ENCODE measurements at regions not wholly inside any gene's neighbourhood (a gene's known extent, or its start where the extent isn't known, plus 50 kb on each side); places are given as distances from the start of the nearest gene placed in this dataset.
"Not testable (repeated sequence)": the region's sequence is repeated elsewhere in the genome, so short reads cannot be mapped to it uniquely, and the experiment has no call there.

DNA sequence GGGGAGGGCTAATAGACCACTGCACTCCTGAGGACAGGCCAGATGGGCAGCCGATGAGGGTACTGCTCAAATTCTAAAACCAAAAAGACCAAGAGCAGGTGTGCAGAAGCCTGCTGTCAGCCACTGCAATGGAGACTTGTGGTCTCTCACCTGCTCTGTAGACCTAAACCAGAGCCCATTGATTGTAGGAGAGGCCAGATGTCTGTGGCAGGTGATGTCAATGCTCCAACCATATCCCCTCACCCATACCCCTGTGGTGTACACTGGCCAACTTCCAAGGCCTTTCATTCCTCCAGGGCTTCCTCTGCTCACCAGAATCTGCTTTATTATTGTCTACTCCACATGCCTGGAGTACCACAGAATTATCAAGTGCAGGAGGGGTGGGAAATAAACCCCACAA is 116.9 kb upstream of the CHST15 start:
- no peak for ATAC-seq

DNA sequence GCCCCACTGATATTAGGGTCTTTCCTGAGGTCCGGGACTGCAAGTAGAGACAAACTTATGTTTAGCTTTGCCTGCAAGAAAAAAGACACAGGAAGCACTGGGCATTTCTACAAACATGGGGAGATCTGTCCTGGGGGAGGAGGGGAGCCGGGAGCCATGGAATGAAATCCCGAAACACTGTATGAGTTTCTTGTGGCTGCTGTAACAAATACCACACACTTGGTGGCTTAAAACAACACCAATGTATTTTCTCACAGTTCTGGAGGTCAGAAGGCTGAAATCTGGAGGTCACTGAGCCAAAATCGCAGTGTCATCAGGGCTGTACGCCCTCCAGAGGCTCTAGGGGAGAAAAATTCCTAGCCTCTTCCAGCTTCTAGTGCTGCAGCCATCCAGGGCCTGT is 114.0 kb upstream of the CHST15 start:
- ATAC-seq, result no peak

DNA sequence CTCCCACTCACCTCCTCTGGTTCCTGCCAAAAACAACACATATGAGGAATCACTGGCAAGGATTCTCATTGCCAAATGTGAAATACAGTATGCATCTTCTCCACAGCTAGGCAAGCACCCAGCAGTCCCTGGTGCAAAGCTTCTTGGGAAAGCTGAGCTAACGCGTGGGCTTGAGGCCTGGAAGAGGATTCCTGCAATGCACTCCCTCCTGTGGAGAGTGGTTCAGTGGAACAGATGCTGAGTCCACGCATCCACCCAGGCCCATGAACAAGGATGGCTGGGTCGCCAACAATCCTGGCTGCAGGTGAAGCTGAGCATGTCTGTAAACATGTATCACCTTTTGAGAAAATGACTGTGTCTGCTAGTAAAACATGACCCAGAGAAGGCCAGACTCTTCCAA is 113.2 kb upstream of the CHST15 start:
- ATAC-seq, result no peak

DNA sequence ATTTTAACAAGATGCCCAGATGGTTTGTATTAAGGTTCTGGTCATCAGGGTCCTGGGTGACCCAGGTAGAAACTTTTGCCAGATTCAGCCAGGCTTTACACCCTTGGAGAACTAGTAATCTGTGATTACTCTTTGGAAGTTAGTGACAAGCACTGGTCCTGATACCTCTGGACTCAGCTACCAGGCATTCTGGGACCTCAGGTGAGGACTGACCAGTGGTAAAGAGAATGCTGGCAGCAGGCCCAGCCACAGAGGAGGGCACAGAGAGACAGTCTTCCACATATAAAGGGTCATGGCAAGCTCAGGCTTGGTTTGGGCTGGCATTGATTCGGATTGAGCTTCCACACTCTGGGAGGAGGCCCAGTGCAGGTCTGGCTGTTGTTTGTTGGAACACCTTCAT is 112.0 kb upstream of the CHST15 start:
- no peak for ATAC-seq

DNA sequence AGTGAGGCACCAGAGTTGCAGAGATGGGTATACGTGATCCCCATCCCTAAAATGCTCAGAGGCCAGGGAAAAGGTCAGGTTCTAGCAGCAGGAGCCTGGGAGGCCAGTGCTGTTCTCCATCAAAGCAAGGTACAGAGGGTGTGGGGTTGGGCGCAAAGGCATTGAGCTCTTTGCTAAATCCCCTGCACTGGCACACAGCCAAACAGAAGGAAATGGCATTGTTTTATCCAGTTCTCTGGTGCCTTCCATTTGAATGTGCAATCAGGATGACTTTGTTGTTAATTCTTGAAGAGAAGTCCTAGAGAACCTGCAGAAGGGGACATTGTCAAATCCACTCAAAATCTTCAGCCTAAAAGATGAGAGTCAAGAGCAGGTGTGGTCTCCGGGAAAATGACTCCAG is 111.3 kb upstream of the CHST15 start:
- ATAC-seq, result no peak

DNA sequence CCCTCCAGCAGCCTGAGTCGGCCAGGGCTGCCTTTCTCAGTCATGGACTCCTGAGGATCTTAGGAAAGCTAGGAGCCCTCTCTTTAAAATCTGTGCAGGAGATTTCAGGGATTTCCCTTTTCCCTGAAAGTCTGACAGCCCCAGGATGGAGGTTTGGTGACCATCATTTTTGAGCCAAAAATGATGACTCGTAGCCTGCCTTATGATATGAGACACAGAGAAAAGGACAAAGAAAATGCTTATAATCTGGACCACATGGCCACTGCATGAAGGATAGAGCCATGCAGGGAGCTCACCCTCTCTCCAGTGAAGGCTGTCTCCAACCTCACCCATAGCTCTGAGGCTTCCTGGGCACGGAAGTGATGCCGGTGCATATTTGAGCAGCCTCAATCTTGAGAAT is 106.6 kb upstream of the CHST15 start:
- no peak for ATAC-seq

DNA sequence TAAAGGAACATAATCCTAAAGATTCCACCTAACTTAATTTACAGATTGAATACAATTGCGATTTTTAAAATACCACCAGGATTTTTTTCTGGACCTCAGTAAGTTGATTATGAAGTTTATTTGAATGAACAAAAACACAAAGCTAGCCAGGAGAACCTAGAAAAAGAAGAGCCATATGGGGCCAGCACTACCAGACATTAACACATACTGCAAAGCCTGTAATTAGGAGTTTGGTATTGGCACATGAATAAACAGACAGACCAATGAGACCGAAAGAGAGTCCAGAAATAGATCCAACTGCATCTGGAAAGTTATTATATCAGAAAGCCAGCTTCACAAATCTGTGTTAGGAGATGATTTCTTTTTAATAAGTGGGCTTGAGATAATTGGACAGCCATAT is 105.5 kb upstream of the CHST15 start:
- ATAC-seq, result no peak

DNA sequence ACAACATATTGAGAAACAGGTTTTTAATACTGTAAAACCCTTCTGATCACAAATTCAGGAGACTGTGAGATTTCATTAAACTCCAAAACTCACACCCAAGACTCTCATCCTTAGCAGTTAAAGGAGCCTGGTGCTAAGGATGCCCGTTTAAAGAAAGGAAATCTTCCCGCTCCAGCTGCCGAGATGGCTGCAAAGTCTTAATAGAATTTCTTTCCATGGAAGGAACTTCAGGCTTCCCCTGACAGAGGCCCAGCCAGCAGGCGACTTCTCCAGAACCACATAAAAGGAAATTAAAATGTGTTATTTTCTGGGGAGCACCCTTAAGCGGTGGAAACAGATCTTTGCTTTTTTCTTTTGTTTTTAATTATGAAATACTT is 104.7 kb upstream of the CHST15 start:
- ATAC-seq, result no peak

DNA sequence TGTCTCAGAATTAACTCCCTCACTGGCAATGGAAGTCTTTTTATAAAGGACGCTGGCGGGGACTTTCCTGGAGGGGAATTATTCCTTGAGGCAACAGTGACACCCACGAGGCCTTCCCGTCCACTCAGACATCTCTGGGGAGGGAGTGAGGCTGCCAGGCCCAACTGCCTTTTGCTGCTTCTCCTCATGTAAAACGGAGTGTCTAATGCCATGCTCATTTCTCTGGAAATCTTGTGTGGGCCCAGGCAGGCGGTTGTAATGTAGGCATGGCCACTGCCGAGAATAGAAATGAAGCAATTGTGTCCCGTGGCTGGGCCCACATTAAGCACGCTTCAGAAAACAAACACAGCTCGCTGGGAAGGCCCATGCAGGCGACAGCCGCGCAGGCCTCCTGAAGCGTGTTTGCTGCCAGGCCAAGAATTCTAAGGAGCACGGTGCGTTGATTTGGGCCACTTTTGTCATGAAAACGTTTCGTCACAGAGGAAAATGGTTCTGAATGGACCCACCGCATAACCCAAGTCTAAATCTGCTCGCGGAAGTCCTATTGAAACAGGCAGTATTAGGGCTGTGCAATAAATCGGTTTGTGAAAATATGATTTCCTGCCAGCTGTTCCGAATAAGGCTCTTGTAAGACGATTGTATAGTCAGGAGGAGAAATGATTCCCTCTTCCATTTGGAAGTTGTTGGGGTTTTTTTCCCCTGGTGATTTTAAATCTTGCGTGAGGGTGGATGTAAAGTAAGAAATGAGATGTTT is 104.2 kb upstream of the CHST15 start:
- no peak for ATAC-seq

DNA sequence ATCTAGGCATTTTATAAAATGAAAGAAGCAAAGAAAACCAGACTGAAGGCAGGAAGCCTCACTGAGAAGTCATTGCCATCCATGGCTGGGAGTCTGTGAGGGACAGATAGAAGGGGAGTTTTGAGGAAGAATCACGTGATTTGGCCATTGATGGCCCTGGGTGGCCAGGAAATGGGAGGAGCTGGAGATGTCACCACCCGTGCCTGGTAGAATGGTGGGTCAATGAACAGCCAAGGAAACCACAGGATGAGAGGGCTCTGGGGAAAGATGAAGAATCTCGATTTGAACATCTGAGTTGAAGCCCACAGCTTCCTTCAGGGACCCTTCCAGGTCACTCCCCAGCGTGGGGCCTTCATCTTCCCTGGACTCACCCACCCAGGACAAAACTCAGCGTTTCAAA is 103.3 kb upstream of the CHST15 start:
- ATAC-seq, result no peak

DNA sequence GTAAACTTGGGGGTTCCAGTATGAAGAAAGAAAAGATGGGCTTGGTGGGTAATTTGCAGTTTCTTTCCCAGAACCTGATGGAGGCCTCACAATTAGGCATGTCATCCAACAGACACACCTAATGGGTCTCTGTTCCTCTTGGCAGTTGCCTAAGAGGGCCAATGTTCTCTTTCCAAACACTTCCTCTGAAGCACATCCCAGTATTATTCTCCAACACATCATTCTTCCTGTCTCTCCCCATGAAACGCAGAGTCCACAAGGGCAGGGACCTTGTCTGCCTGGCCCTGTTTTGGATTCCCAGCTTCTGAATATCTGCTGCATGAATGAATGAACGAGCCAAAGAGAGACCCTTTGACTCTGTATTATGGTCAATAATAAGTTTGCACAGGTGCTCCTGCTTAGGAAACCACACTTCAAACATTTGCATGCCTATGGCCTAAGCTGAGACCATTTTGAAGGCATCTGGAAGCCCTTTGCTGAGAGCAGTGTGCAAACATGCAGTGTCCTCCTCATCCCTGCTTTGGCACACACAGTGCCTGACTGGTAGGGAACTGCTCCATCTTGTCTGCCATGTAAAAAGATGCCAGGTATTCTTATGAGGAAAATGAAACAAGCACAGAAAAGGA is 100.9 kb upstream of the CHST15 start:
- no peak for ATAC-seq

DNA sequence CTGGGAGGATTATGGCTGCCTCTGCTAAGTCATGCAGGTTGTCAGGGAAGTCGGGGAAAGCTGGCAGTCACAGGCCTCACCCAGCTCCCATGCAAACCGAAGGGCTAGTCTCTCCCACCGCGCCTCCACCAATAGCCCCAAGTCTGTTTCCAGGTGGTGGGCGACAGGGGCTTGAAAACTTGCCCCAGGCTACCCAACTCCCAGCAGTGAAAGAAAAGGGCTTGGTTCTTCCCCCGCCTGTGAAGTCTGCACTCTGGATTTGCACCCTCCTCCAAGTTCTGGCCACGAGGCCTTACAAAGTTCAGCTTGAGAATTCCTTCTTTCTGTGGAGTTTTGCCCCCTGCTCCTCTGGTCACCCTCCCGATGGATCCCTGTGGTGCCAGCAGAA is 99.9 kb upstream of the CHST15 start:
- ATAC-seq, result no peak

DNA sequence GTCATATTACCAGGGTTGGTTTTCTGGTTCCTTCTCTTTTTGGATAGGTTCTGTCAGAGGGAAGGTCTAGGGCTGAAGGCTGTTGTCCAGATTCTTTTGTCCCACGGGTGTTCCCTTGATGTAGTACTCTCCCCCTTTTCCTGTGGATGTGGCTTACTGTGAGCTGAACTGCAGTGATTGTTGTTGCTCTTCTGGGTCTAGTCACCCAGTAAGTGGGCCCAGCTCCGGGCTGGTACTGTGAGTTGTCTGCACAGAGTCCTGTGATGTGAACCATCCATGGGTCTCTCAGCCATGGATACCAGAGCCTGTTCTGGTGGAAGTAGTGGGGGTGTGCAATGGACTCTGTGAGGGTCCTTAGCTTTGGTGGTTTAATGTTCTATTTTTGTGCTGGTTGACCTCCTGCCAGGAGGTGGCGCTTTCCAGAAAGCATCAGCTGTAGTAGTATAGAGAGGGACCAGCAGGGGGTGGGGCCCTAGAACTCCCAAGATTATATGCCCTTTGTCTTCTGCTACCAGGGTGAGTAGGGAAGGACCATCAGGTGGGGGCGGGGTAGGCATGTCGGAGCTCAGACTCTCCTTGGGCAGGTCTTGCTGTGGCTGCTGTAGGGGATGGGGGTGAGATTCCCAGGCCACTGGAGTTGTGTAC is 99.4 kb upstream of the CHST15 start:
- not testable (repeated sequence) for ATAC-seq

DNA sequence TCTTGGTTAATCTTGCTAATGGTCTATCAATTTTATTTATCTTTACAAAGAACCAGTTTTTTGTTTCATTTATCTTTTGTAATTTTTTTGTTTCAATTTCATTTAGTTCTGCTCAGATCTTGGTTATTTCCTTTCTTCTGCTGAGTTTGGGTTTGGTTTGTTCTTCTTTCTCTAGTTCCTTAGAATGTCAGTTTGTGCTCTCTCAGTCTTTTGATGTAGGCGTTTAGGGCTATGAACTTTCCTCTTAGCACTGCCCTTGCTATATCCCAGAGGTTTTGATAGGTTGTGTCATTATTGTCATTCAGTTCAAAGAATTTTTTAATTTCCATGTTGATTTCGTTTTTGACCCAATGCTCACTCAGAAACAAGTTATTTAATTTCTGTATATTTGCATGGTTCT is 97.1 kb upstream of the CHST15 start:
- not testable (repeated sequence) for ATAC-seq

DNA sequence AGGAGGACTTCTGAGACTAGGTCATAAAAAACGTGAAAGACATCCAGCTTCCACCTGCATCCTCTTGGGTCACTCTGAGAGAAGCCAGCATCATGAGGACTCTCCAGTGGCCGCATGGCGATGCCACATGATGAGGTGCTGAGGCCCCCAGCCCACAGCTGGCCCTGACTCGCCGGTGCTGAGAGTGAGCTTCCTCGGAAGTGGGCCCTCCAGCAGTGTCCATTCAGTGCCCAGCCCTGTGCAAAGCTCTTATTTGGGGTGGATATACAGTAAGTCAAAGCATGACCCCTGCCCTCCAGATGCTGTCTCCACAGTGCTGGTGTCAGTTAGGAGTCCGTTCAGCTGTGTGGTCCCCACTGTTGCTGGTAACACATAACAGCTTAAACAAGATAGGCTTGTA is 93.6 kb upstream of the CHST15 start:
- ATAC-seq, result no peak

DNA sequence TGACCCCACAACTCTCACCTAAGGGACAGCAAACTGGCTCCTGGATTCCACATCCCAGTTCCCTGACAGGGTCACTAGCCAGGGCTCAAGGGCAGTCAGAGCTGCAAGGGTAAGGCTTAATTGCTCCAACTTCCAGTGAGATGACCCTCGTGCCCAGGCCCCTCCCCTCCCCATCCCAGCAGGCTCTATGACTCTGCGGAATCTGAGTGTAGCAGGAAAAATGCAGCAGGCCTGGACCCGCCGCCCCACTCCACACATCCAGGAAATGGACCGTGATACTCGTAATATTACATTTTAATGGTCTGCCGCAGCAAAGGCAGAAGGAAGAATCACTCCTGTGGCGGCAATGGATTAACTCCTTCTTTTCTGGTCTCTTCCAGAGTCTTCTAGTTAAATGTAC is 91.7 kb upstream of the CHST15 start:
- peak; percentile 56 for ATAC-seq

DNA sequence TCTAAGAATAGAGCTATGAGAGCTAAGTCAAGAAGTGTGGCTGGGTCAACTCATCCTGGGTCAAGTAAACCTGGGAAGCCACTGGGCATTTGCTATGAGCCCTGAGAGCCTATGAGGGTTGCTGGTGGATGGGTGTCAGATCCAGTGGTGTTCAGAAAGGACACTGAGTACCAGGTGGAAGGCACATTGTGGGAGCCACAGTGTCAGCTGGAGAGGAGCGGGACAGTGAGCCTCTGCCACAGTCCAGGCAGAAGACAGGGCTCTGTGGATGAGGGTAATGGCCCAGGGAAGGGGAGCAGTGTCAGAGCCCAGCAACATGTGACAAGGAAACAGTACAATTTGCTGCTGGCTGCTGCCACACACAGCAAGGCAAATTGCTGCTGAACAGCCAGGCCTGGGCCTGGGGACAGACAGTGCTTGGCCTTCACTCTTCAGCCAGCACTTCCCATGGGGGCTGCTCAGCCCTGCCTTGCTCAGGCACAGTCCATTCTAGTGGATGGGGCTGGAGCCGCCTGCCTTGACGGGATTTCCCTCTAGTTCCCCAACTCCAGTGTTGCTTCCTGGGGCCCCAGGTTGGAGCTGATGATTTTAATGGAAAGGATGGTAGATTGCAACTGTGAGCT is 90.9 kb upstream of the CHST15 start:
- ATAC-seq, result no peak

DNA sequence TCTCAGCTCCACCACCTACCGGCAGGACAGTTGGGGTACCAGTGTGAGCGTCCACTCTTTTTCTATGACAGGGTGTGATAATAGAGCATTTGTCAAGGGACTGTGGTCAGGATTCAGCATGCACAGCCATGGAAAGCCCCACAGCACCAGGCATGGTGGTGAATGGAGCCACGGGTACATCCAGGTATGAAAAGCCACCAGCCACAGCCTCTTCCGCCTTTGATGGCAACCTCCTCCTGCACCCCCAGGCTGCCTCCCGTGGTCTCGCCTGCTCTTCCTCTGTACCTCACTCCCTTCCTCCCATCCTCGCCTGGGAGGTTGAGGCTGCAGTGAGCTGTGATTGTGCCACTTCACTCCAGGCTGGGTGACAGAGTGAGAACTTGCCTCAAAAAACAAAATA is 90.2 kb upstream of the CHST15 start:
- no peak for ATAC-seq

DNA sequence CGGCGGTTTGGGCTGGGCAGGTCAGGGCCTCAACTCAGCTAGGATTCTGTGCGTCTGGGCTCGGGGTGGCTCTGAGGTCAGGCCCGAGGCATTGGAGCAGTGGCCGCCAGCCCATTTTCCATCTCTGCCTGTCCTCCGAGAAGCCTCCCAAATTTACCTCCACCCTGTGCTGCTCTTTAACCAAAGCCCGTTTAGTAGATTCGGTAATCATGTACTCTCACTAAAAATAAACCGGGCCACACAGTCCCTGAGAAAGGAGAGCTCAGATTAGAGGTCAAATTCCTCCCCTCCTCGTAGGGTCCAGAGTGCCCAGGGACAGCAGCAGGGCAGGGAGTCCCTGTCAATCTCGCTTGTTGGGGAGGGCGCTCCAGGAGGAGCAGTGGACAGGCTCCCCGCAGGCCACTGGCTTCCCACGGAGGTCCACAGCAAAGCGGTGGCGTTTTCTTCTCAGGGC is 88.7 kb upstream of the CHST15 start:
- ATAC-seq, result no peak

DNA sequence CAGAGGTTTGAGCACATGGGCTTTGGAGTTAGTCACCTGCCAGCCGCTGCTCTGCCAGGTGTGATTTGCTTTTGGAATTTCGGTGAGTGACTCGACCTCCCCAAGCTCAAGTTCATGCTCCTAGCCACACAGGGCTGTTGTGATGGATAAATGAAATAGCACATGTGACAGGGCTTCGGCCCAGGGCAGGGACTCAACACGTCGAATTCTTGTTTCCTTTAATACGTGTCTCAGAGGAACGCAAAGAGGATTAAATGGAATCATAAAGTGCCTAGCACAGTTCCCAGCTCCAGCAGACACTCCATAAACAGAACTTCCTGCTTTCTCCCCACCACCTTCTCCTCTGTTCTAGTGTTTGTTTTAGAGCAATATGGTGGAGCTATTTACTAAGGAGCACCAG is 88.3 kb upstream of the CHST15 start:
- ATAC-seq, result no peak

DNA sequence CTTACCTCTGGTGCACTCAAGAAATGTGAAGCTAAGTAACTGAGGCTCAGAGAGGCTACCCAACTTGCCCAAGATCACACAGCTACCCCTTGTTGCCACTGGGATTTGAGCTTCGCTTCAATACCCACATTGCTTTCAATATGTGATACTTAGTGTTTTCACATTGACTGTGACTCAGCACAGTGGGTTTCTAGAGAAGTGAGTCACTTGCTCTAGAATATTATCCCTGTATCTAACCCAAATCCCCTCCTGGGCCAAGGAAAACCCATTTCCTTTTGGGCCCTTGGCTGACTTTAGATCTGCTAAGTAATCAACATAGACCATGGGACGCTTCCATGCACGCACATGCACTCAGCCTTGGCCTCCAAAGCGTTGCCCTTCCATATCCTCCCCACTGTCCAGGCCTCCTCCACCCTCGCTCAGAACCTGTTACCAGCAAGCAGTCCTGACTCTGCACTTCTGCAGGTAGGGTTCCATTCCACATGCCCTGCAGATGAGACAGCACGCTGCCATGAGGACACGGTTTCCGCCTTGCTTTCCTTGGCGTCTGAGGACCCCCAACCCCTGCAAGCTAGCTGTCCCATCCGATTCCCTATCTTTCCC is 87.7 kb upstream of the CHST15 start:
- ATAC-seq, result no peak

DNA sequence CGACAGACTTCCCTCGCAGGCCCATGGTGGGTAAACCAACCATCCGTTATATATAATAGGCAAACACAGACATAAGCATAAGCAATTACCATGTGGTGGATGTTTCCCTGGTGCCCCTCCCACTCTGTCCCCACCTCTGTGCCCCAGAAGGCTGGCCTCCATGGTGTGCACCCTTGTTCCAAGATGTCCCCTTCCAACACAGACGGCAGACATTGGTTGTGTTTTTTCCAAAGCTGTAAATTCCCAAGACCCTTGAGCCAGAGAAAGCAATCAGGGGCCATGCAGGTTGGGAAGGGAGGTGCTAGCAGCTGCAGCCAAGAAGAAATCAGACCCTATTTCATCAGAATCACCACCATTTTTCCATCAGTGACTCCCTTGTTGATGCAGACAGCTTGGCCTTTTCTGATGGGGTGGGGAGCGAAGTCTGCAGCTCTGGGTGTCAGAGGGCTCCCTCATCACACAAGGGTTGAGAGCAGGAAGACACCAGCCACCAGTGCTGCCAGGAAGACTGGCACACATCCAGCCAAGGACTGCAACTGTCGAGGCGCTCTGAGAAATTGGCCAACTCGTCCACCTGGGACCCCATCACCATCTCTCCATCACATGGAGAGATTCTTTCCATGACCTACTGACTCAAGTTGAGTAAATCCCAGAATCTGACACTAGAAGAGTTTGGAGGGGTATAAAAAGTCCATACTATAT is 86.8 kb upstream of the CHST15 start:
- ATAC-seq, result no peak
